SK-N-MC (cell line): ENCODE measurements at regions not wholly inside any gene's neighbourhood (a gene's known extent, or its start where the extent isn't known, plus 50 kb on each side); places are given as distances from the start of the nearest gene placed in this dataset.
"Not testable (repeated sequence)": the region's sequence is repeated elsewhere in the genome, so short reads cannot be mapped to it uniquely, and the experiment has no call there.

ENCODE experiments used
- DNase-seq: peaks from one replicate; pipeline ENCODE4 v3.0.0-alpha.2; 2011; ENCODE audit warnings: low read depth, low spot score
- H3K27ac ChIP-seq: fragments of 200-600 bp; sonication (generic); 2 replicates; pipeline ENCODE4 v1.5.1; 2016; ENCODE audit warnings: mixed run types
- H3K36me3 ChIP-seq: fragments of 200-600 bp; sonication (generic); 2 replicates; pipeline ENCODE4 v1.6.1; 2017; ENCODE audit warnings: antibody characterized with exemption, low read length, mixed read lengths; ENCODE audit not compliant: insufficient read depth
- H3K4me3 ChIP-seq: fragments of 200-600 bp; sonication (generic); 2 replicates; pipeline ENCODE4 v1.5.1; 2016
- H3K9ac ChIP-seq: fragments of 200-600 bp; sonication (generic); 2 replicates; pipeline ENCODE4 v1.8.0; 2017; ENCODE audit warnings: mixed run types, mixed read lengths; ENCODE audit not compliant: insufficient read length
- H3K9me3 ChIP-seq: fragments of 200-600 bp; sonication (generic); 2 replicates; pipeline ENCODE4 v1.6.1; 2017; ENCODE audit warnings: low read depth, mild to moderate bottlenecking, antibody characterized with exemption, low read length, moderate library complexity, mixed read lengths
- EZH2 ChIP-seq: fragments of 200-600 bp; sonication (generic); IDR thresholded peaks from one replicate; pipeline ENCODE4 v1.6.1; 2017; ENCODE audit warnings: antibody characterized with exemption
- FOXP2 ChIP-seq: optimal IDR thresholded peaks from 2 replicates; pipeline ENCODE3; 2011; ENCODE audit warnings: mild to moderate bottlenecking, moderate library complexity; ENCODE audit not compliant: insufficient read depth; ENCODE audit errors: extremely low read length, control extremely low read depth
- POLR2AphosphoS5 ChIP-seq: IDR thresholded peaks from 2 replicates; pipeline ENCODE4 v1.6.1; 2012; ENCODE audit warnings: mild to moderate bottlenecking, low read depth, low read length, borderline replicate concordance

DNA sequence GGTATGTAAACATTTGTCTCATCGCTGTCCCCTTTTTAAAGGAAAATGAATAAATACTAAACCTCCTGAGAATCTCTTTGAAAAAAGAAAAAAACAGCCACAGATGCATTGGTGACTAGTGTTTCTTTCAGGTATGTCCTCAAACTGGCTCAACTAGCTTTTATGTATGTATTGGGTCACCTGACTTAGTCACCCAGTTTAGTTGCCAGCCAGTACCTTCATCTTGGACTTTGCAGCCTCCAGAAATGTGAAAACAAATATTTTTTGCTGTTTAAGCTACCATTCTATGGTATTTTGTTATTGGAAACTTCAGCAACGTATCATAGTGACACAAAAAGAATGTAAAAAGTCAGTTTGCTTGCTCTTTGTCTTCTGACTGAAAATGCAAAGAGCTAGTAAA is 1263.5 kb downstream of the FAM133A start:
- no peak for DNase-seq
- H3K36me3 ChIP-seq = no peaks in the 10 kb centered on the region
- H3K4me3 ChIP-seq = no peak overlapping the region
- no peaks in the 10 kb centered on the region for H3K9me3 ChIP-seq
- no peak overlapping the region for H3K27ac ChIP-seq
- no peak overlapping the region for H3K9ac ChIP-seq
- TF ChIP-seq POLR2AphosphoS5 = no peak
- no peak for TF ChIP-seq FOXP2
- no peak for TF ChIP-seq EZH2

DNA sequence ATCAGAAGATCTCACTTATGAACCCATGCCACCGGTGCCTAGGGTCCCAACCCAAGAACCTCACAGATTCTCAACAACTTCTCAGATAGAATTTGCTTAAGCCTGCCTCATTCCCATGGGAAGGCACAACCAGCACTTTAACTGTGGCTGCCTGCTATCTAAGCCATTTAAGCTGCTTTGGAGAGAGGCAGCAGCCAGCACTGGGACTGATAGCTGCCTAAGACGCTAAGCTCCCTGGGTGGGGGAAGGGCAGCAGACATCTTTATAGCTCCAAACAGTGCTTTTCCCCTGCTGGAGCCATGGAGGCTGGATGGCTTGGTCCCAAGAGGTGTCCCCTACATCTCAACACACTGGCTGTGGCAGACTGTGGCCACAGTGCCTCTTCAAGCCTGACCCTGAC is 1268.6 kb downstream of the FAM133A start:
- H3K27ac ChIP-seq = no peak overlapping the region
- no peaks in the 10 kb centered on the region for H3K36me3 ChIP-seq
- no peak overlapping the region for H3K4me3 ChIP-seq
- no peak for DNase-seq
- no peaks in the 10 kb centered on the region for H3K9me3 ChIP-seq
- no peak for TF ChIP-seq FOXP2
- no peak for TF ChIP-seq POLR2AphosphoS5
- no peak for TF ChIP-seq EZH2
- H3K9ac ChIP-seq = no peak overlapping the region

DNA sequence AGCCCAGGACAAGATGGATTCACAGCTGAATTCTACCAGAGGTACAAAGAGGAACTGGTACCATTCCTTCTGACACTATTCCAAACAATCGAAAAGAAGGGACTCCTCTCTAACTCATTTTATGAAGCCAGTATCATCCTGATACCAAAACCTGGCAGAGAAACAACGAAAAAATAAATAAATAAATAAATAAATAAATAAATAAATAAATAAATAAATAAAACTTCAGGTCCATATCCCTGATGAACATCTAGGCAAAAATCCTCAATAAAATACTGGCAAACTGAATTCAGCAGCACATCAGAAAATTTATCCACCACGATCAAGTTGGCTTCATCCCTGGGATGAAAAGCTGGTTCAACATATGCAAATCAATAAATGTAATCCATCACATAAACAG is 1272.1 kb downstream of the FAM133A start:
- not testable (repeated sequence) for H3K4me3 ChIP-seq, H3K27ac ChIP-seq, H3K9me3 ChIP-seq, DNase-seq, H3K36me3 ChIP-seq, H3K9ac ChIP-seq

DNA sequence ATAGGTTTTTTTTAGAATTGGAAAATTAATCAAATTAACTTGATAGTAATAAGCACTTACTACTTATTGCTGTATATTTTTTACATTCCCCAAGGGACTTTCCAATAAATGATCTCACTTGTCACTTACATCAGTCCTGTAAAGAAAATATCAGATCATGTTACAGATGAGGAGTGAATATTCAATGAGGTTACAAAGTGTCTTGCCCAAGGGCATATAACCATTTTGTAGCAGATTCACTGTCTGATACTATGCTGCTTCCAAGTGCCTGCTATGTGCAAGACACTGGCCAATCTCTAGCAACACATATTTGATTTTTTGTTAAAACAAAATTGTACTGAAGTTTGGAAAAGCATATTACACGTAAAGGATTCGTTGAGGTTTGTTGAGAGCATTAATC is 1287.7 kb downstream of the FAM133A start:
- TF ChIP-seq EZH2 (no peak), FOXP2 (no peak), POLR2AphosphoS5 (no peak)
- Histone ChIP-seq H3K36me3 (no peaks in the 10 kb centered on the region), H3K9ac (no peak overlapping the region), H3K27ac (peak overlapping the region; percentile 27), H3K9me3 (no peaks in the 10 kb centered on the region; the same call in 1 of the 2 replicates), H3K4me3 (peak overlapping the region; percentile 53)
- DNase-seq = peak; percentile 72

DNA sequence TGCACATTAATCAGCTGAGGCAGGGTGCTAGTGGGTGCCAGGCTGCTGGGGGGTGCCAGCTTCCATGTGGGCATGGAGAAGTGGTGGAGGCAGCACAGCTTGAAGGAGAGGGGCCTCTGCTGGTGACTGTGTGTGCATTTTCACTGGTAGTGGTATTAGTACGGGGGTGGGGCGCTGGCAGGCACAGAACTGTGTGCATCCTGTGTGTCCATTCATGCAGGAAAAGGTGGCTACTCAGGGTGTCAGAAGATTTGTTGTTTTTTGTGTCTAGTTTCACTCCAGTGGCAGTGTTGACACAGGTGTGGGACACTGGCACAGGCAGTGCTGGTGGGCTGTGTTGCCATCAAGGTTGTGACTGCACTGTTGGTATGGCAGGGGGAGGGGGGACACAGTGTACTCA is 1303.6 kb downstream of the FAM133A start:
- Histone ChIP-seq H3K4me3 (no peak overlapping the region), H3K27ac (no peak overlapping the region), H3K36me3 (no peaks in the 10 kb centered on the region), H3K9me3 (no peaks in the 10 kb centered on the region), H3K9ac (no peak overlapping the region)
- TF ChIP-seq POLR2AphosphoS5 = no peak
- TF ChIP-seq EZH2 = no peak
- no peak for TF ChIP-seq FOXP2
- no peak for DNase-seq

DNA sequence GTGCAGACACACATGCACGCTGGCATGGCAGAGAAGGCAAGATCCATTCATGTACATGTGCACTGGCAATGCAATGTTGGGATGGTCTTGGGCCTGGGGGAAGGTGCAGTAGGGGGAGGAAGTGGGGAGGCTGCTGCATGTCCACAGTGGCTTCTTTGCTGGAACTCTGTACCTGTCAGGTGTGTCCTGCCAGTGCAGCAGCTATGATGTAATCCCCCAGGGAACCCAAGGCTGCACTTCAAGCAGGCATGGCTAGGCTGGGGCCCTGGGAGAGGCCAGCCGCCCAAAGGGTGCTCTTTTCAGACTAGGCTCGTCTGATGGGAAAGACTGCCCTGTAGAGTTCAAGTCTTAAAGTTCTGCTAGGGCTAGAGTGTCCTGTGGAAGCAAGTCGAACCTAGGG is 1304.0 kb downstream of the FAM133A start:
- Histone ChIP-seq H3K4me3 (no peak overlapping the region), H3K27ac (no peak overlapping the region), H3K36me3 (no peaks in the 10 kb centered on the region), H3K9me3 (no peaks in the 10 kb centered on the region), H3K9ac (no peak overlapping the region)
- no peak for DNase-seq
- TF ChIP-seq POLR2AphosphoS5 (no peak), FOXP2 (no peak), EZH2 (no peak)
